Activated CD4-positive, alpha-beta T cell treated with anti-CD3 and anti-CD28 coated beads, Interleukin-2, amount 50 U/mL, for 48 hours (primary cell): ENCODE measurements at regions not wholly inside any gene's neighbourhood (a gene's known extent, or its start where the extent isn't known, plus 50 kb on each side); places are given as distances from the start of the nearest gene placed in this dataset.

Experiments
- DNase-seq, 2 experiments: peaks; one replicate each; pipeline ENCODE4 v3.0.0-alpha.2; 2020

- DNase-seq = no peak
Observed at GRCh38 chr1:168381850-168382249, 101.2 kb downstream of the TBX19 start.

GRCh38 chr1:168380945-168381344 lies 100.3 kb downstream of the TBX19 start:
- DNase-seq = no peak

- DNase-seq = no peak
Observed at GRCh38 chr1:168379104-168379860, 98.6 kb downstream of the TBX19 start.

GRCh38 chr1:168375566-168376300 lies 95.1 kb downstream of the TBX19 start:
- no peak for DNase-seq

- no peak for DNase-seq
Observed at GRCh38 chr1:168374566-168374965, 93.9 kb downstream of the TBX19 start.

GRCh38 chr1:168373869-168374268 lies 93.2 kb downstream of the TBX19 start:
- DNase-seq = peak in 1 of 2 experiments; percentile 18

- DNase-seq = no peak
Observed at GRCh38 chr1:168372861-168373371, 92.2 kb downstream of the TBX19 start.

- DNase-seq = no peak
Observed at GRCh38 chr1:168372307-168372706, 91.6 kb downstream of the TBX19 start.

- DNase-seq = no peak
Observed at GRCh38 chr1:168371477-168371876, 90.8 kb downstream of the TBX19 start.

GRCh38 chr1:168370586-168370985 lies 89.9 kb downstream of the TBX19 start:
- no peak for DNase-seq

GRCh38 chr1:168369655-168370054 lies 89.0 kb downstream of the TBX19 start:
- no peak for DNase-seq

GRCh38 chr1:168368131-168368530 lies 87.5 kb downstream of the TBX19 start:
- DNase-seq = no peak

GRCh38 chr1:168365719-168366479 lies 85.2 kb downstream of the TBX19 start:
- DNase-seq = no peak
